Right renal pelvis (tissue), 4 donors: ENCODE measurements at regions not wholly inside any gene's neighbourhood (a gene's known extent, or its start where the extent isn't known, plus 50 kb on each side); places are given as distances from the start of the nearest gene placed in this dataset.
"Not testable (repeated sequence)": the region's sequence is repeated elsewhere in the genome, so short reads cannot be mapped to it uniquely, and the experiment has no call there.

Experiments used
- DNase-seq, 4 donors: peaks; one replicate each; pipeline ENCODE4 v3.0.0-alpha.2; 2013; ENCODE audit warnings: low read depth in 4 of 4, low spot score in 3 of 4, missing footprints in 1 of 4

DNA sequence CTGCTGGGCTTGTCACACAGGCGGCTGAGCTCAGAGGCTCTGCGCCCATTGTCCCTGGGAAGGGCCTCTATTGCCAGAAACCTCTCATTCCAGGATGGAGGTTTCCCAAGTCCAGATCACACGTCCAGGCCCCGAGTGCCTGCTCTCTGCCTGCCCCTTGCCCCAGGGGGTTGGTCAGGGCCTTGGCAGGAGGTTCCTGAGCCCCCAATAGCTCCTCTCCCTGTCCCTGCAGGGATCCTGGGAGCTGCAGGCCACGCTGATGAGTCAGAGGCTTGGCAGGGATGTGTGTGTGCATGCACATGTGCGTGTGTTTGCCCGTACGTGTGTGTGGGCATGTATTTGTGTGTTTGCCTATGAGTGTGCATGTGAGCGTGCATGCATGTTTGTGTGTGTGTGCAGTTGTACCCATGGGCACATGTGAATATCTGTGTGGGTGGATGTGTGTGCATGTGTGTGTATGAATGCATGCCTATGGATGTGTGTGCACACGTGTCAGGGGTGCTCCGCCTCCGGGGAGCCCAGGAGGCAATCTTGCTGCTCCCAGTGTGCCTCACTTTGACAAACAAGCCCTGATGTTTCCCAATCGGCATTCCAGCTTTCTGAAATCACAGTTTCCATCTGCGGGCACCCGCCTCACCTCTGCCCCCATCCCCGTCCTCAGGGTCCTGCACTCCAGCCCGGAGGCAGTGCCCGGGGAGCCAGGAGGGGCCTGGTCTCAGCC lies 98.4 kb upstream of the GSE1 start:
- no peak for DNase-seq

DNA sequence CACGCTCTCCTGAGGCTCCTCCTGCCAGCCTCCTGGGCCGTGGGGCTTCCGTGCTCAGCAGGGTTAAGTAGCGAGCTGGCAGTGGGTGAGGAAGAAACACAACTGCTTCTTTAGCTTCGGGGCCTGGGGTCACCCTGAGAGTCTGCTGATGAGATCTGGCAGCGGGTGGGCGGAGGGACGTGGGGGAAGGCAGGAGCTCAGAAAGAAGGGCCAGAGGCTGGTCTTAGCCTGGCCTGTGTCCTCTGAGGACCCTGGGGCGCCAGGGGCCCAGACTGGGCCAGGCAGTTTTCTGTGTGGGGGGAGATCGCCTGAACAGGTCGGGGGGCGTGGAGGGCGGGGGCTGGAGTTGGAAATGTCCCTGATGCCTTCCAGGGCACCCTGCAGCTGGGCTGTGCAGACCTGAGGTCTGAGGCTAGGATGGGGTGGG lies 97.8 kb upstream of the GSE1 start:
- no peak for DNase-seq

DNA sequence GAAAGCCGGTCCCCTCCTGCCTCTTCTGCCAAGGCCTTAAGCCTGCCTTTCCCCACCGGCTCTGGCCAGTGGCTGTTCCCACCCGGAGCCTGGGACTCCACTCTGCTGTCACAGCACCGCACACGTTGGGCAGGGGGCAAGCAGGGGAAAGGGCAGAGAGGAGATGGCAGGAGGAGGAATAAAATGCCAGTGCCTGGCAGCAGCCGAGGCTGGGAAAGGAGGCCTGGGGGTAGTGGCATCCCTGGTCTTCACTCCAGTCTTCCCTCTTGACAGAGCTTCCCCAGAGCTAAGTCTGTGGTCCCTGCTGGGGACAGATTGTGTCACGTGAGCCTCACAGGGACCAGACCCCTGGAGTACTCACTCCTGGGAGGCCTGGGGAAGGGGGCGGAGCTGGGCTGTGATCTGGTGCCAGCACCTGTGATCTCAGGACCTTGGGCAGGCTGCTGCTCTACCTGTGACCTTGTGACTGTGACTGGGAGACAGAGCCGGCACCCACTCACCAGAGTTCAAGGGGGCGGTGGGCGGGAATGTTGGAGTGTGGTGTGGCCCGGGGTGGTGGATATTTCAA lies 97.2 kb upstream of the GSE1 start:
- DNase-seq, result no peak

DNA sequence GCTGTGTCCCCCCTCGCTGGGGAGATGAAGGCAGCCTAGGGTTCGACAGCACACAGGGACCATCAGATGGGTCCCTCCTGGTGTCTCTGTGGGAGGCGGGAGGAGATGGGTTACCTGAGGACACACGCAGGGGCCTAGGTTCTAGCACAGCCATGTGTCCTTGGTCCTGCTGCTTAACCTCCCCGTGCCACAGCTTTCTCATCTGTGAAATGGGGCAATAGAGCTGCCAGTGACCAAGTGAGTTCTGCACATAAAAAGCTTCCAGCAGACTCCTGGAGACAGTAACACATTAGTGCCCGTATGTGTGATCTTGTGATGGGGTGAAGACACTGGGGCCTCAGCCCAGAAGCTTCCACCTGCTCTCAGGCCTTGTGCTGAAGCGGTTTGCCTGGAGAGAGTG lies 96.0 kb upstream of the GSE1 start:
- DNase-seq, result no peak

DNA sequence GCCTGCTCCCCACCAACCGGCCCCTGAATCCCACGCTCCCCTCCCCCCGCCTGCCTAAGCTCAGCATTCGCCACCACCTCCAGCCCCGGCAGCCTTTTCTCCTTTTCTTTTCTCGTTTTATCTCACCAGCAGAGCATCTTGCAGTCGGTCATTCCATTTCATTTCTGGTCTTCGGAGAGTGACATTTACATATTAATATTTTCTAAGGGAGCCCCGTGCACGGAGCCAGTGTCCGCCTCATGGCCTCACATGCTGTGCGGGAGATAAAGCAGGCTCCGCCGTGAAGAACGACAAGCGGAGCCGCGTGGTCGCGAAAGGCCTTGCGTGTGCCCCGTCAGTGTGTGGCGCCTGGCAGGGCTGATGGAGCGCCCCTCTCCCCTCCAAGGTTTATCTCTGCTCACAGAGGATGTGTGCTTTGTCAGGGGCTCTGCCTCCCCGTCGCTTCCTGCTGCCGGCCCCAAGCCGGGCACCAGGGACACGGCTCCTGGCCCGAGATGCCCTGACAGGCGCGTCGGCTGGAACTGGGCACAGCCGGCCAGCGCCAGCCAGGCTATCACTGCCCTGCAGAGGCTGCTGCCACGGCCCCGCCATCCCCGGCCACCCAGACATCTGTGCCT lies 95.5 kb upstream of the GSE1 start:
- DNase-seq, result no peak

DNA sequence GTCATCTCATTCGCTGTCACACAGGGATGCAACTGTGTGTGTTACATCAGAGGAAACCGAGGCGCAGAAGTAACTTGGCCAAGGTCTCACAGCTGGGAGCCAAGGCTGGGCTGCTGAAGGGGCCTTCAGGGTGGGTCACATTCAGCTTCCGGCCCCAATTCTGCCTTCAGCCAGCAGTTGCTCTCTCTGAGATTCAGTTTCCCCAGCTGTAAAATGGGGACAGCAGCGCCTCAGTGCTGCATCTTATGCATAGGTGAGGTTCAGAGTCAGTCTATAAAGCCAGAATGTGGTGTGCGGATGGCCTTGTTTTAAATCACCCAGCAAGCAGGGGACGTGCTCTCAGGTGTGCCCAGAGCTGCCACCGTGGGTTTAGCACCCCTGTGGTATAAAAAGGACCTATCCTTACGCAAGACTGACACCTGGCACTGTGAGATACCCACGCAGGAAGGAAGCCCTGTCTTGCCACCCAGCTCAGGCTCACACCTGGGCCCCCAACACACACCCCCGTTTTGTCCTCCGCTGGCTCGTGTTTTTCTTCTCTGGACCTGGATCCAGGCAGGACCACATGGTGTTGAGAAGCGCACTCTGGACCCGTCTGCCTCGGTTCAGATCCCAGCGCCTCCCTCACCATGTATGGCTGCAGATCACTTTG lies 94.6 kb upstream of the GSE1 start:
- no peak for DNase-seq

DNA sequence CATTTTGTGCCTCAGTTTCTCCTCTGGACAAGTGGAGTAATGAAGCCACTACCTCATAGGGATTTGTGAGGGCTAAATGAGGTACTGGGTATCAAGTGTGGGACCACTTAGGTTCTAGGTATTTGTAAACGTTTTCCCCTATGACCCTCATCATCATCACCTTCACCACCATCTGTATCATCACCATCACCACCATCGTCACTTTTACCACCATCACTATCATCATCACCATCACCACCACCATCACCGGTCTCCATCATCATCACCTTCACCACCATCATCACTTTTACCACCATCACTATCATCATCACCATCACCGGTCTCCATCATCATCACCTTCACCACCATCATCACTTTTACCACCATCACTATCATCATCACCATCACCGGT lies 94.1 kb upstream of the GSE1 start:
- DNase-seq, result not testable (repeated sequence)

DNA sequence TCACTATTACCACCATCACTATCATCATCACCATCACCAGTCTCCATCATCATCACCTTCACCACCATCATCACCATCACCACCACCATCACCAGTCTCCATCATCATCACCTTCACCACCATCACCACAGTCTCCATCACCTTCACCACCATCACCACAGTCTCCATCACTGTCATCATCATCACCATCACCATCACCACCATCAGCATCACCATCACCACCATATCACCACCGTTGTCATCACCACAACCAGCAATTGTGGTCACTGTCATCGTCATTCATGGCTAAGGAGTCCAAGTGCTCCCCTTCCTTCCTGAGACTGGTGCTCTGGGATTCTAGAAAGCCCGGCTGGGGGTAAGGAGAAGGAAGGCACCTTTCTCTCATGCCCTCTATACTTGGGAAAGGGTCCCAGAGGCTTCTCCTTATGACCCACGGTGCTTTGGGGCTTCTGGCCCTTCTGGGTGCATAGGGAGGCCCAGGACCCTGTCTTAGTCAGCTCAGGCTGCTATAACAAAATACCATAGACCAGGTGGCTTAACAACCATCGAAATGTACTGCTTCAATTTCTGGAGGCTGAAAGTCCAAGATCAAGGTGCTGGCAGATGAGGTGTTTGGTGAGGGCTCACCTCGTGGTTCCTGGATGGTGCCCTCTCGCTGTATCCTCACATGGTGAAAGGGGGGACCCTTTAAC lies 93.4 kb upstream of the GSE1 start:
- no peak for DNase-seq

DNA sequence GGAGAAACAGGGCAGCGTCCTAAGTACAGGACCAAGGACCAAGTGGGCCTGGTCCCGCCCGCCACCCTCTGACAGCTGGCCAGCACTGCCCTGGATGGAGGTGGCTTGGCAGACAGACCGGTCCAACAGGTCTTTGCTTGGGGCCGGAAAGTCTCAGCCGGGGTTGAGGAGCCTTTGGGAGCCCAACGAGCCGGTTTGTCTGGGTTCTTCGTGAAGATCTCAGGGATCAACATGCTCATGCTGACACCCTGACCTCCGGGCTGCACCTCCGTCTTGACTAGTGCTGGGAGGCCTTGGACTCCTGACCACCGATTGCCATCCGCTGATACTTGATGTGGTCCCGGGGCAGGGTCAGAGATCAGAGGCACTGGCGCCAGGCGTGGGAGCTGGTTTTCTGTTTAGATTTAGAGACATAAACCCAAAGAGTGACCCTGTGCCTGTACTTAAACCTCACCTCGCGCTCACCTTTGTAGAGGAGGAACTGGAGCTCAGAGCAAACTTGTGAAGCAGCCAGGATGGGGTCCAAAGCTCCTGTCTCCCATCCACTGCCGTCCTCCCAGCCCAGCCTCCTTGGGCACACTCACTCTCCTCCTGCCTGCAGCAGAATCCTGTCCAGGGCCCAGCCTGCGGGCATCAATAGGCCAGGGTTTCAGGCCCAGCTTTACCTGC lies 92.1 kb upstream of the GSE1 start:
- DNase-seq, result no peak

DNA sequence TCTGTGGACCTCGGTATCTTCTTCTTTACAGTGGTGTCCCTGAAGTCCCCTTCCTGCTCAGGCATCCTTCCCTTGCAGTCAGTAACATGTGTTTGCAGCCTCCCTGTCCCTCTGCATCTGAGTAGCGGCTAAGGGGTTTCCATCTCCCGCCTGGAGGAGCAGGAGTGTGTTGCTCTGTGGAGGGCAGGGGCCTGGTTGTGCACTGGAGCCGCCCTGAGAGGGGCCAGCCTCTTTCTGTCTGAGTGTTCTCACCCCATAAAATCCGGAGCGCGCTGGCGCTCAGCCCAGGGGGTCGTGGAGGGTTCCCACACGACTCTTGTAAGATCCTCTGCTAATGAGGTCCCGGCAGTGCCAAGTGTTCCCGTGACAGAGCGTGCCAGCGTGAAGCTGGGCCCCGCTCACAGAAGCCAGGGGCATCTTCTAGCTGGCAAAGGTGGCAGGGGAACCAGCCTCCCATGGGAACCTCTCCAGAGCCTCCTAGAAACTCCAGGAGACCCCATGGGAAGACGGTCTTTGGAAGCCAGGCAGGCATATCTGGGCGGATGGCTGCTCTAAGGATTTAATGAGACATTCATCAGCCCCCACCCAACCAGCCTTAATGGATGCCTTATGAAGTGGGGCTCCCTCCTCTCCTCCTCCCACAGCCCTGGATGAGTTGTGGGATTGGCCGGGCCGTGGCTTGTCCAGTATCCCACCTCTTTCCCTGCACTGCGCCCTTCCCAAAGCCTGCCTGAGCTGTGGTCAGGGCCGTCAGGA lies 91.4 kb upstream of the GSE1 start:
- peak in 2 of 4 donors; percentile 60 to 61 for DNase-seq

DNA sequence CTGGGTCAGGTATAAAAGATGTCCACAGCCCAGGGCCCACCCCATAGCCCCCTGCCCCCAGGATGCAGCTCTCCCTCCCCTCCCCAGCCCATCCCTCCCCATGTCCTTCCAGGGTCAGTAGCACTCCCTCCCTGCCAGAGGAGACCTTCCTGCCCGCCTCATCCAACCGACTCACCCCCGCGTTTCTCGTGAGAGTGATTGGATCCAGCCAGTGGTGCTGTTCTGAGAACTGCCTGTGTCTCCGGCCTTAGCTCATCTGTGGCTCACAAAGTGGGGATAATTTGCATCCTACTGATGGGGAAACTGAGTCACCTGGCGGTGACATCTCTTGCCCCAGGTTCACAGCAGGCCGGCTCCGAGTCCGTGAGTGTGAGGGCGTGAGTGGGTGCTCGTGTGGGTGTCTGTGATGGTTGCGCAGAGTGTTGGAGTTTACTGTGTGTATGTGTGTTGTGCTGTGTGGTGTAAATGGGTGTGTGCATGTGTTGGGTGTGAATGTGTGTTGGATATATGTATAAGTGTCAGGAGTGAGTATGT lies 90.7 kb upstream of the GSE1 start:
- no peak for DNase-seq

DNA sequence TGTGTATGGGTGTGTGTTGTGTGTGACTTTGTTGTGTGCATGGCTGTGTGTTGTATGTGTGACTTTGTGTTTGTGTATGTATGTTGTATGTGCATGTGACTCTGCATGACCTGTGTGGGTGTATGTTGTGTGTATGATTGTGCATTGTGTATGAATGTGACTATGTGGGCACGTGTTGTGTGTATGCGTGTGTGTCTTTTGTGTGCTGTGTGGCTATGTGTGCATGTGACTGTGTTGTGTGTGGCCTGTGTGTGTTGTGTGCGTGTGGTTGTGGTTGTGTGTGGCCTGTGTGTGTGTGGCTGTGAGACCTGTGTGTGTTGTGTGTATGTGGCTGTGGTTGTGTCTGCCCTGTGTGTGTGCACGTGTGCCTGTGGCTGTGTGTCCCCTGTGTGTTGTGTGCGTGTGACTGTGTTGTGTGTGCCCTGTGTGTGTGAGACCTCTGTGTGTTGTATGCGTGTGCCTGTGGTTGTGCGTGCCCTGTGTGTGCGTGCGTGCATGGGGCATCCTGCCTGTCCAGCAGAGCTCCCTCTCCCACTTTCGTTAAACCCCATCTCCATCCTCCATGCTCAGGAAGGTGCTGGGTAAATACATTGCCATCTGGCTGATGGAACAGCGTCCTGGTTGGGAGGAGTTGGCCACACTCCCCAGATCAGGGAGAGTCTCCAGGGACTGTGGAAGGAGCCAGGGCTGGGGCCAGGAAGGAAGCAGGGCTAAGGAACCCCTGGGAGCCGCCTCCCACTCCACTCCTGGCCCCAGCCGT lies 90.1 kb upstream of the GSE1 start:
- no peak for DNase-seq

DNA sequence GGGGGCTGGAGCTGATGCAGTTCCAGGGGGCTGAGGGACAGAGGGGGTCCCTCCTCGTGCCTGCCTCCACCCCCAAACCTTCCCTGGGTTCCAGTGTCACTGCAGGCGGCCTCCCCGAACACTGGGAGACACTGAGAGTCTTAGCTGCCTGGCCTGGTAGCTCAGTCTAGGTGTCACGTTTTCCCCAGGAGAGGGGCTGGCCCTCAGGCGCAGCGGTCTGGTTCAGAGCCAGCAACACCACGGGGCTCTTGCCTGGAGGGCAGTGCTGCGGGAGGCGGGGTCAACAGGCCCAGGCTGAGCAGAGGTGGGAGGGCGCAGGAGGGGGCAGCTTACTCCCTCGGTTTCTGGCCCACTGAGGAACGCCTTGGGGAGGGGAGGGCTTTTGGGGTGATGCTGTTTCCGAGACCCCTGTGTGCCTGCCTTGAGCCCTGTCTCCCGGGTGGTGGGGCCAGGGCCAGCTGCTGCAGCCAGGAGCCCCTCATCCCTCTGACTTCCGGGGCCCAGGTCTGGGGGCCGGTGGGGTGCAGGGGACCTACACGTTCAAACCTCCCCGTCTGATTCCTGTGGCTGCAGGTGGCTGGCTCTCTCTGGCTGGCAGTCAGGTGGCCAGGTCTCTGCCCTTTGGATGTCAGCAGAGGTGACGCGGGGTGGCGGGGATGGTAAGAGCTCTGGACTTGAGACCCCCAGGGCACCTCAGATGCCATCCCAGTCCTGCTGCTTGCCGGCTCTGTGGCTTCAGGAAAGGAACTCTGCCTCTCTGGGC lies 89.3 kb upstream of the GSE1 start:
- no peak for DNase-seq

DNA sequence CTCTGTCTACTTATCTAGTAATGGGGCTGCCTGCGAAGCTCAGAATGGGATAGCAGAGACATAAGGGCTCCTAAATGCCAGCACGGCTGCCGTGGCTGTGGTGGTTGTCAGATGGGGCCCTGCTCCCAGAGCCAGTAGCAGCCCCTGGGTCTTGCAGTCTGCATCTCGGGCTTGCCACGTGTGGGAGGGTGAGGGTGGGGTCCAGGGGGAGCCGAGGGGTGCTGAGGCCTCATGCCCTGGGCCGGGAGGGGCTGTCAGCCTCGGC lies 88.8 kb upstream of the GSE1 start:
- no peak for DNase-seq

DNA sequence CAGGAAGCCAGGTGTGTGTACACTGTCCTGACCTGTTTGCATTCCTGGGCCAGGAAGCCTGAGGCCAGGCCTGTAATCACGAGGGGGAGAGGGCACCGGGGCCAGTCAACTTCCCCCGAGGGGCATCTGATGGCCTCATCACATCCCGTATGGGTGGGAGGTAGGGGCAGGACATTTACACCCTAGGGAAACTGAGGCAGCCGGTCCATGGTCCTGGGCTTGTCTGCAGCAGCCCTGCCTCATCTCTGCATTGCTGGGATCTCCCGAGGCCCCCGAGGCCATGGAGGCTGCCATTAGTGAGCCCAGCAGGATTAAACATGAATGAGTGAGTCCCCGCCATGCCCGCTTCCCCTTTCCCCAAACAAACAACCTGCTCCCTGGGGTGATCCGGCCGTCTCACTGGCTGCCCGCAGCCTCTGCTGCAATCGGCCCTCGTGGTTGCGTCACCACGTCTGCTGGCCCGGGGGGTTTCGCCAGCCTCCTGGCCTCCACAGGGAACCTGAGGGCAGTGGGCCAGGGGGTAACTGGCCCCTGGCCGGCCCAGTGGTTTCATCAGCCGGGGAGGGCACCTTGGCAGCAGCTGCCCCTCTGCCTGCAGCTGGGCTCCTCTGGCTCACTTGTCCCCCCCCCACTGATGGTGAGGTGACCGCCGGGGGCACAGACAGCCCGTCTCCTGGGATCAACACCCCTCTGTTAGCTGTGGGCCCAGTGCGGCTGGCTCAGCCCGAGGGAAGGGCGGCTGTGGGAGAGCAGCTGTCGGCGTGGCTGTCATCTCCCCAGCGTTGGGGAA lies 88.3 kb upstream of the GSE1 start:
- DNase-seq, result no peak

DNA sequence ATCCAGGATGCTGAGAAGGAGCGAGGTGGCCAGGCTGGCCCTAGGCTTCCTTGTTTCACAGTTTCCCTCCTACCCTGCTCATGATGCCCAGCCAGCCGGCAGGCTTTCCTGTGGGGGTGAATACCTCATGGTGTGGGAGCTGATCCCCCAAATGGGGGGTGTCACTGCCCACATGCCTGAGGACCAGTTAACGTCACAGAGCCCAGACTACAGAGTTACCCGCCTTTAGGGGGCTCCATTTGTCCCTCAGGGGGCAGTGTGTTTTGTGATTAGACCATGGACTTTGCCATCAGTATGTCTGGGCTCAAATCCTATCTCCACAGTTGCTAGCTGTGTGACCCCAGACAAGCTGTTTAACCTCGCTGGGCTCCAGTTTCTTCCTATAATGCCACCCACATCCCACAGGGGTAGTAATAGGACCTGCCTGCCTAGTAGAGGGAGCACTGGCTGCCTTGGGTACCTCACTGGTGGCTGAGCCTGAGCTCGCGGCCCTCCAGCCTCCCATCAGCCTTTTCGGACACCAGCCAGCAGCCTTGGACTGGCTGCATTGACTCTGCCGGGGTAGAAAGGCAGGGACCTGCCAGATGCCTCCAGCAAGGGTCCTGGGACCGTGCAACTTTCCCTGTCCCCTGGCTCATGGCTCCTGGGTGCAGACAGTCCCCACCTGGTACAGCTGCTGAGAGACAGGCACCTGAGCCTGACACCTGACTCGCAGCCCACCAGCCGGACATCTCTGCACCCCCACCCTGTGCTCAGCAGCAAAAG lies 87.5 kb upstream of the GSE1 start:
- DNase-seq, result no peak
